H1 (cell line): ENCODE measurements at regions not wholly inside any gene's neighbourhood (a gene's known extent, or its start where the extent isn't known, plus 50 kb on each side); places are given as distances from the start of the nearest gene placed in this dataset.

Source experiments
- CTCF ChIA-PET: fragments of 300-600 bp; sonication (Branson Sonifier 250); formaldehyde crosslinking; loops from one replicate; lab custom pipeline; 2021; ENCODE audit not compliant: partially characterized antibody; lab: Charles Lee
- POLR2A ChIA-PET: fragments of 300-600 bp; sonication (Branson Sonifier 250); formaldehyde crosslinking; loops from one replicate; lab custom pipeline; 2021; ENCODE audit warnings: inconsistent platforms; ENCODE audit not compliant: partially characterized antibody; lab: Charles Lee
- DNase-seq, 2 experiments: peaks; one replicate each; pipeline versions ENCODE4 v3.0.0 to v3.0.0-alpha.2; 2010 to 2022; ENCODE audit warnings: low spot score in 2 of 2, low read depth in 1 of 2, mixed read lengths in 1 of 2
- FAIRE-seq: peaks from 2 replicates; lab custom pipeline; 2011; peaks lifted over from hg19 to GRCh38; lab: Jason Lieb, UNC
- H2AFZ ChIP-seq: 2 replicates; pipeline ENCODE4 v1.8.1; 2012; ENCODE audit warnings: low read length, inconsistent platforms
- H2AK5ac ChIP-seq: 2 replicates; pipeline ENCODE4 v1.6.1; 2013; ENCODE audit warnings: low read depth, low read length
- H2BK120ac ChIP-seq: replicated peaks from 2 replicates; pipeline ENCODE3; 2013; ENCODE audit warnings: low read depth, low read length, inconsistent platforms
- H2BK12ac ChIP-seq: 2 replicates; pipeline ENCODE4 v1.6.1; 2013; ENCODE audit warnings: low read depth, low read length
- H2BK15ac ChIP-seq: 2 replicates; pipeline ENCODE4 v1.6.1; 2013; ENCODE audit warnings: low read length
- H2BK20ac ChIP-seq: 2 replicates; pipeline ENCODE4 v1.6.1; 2013; ENCODE audit warnings: low read length
- H2BK5ac ChIP-seq: 2 replicates; pipeline ENCODE4 v1.6.1; 2013; ENCODE audit warnings: low read depth, low read length
- H3K14ac ChIP-seq: 2 replicates; pipeline ENCODE4 v1.6.1; 2013; ENCODE audit warnings: inconsistent platforms; ENCODE audit not compliant: insufficient read length
- H3K18ac ChIP-seq: 2 replicates; pipeline ENCODE4 v1.6.1; 2013; ENCODE audit warnings: low read length; ENCODE audit errors: extremely low read depth
- H3K23ac ChIP-seq: 2 replicates; pipeline ENCODE4 v1.6.1; 2013; ENCODE audit warnings: inconsistent platforms; ENCODE audit not compliant: insufficient read length
- H3K23me2 ChIP-seq: 2 replicates; pipeline ENCODE4 v1.6.1; 2013; ENCODE audit warnings: low read depth, low read length
- H3K27ac ChIP-seq: 2 replicates; pipeline ENCODE4 v1.6.1; 2011; ENCODE audit warnings: low read depth, low read length, inconsistent platforms
- H3K27me3 ChIP-seq, 4 experiments: replicated peaks in 1 of 4; 1 replicate in 1 of 4; 2 replicates in 3 of 4; pipeline versions ENCODE4 v1.6.1 to v1.8.1; 2011 to 2013; ENCODE audit warnings: low read length in 3 of 4, mild to moderate bottlenecking in 3 of 4, inconsistent platforms in 2 of 4, mixed read lengths in 2 of 4, moderate library complexity in 1 of 4; ENCODE audit not compliant: control insufficient read depth in 3 of 4, insufficient read depth in 3 of 4; ENCODE audit errors: extremely low read depth in 1 of 4
- H3K36me3 ChIP-seq, 4 experiments: 2 replicates each; pipeline versions ENCODE4 v1.6.1 to v1.8.1; 2011 to 2013; ENCODE audit warnings: mild to moderate bottlenecking in 4 of 4, low read length in 3 of 4, moderate library complexity in 2 of 4, control low read depth in 1 of 4, inconsistent platforms in 1 of 4; ENCODE audit not compliant: insufficient read depth in 4 of 4, control insufficient read depth in 2 of 4
- H3K4ac ChIP-seq: replicated peaks from 2 replicates; pipeline ENCODE3; 2013; ENCODE audit warnings: low read length, low read depth, mixed read lengths, inconsistent platforms; ENCODE audit not compliant: insufficient read length
- H3K4me1 ChIP-seq, 4 experiments: replicated peaks in 1 of 4; 1 replicate in 1 of 4; 2 replicates in 3 of 4; pipeline versions ENCODE4 v1.6.1 to v1.8.1; 2011 to 2013; ENCODE audit warnings: low read length in 3 of 4, inconsistent platforms in 2 of 4, mixed read lengths in 1 of 4; ENCODE audit not compliant: insufficient read depth in 4 of 4, control insufficient read depth in 3 of 4
- H3K4me2 ChIP-seq, 2 experiments: 2 replicates each; pipeline versions ENCODE4 v1.6.1 to v1.8.1; 2011 to 2013; ENCODE audit warnings: low read depth in 2 of 2, low read length in 2 of 2, control low read depth in 1 of 2, inconsistent platforms in 1 of 2, mild to moderate bottlenecking in 1 of 2; ENCODE audit not compliant: insufficient read depth in 1 of 2
- H3K4me3 ChIP-seq, 4 experiments: fragments of 200-600, 300-600 bp in 1 of 4; sonication (generic), shearing (Covaris generic), sonication (Bioruptor Twin) in 1 of 4; 2 replicates each; pipeline versions ENCODE4 v1.5.1 to v1.8.1; 2011 to 2016; ENCODE audit warnings: low read length in 4 of 4, low read depth in 3 of 4, control low read depth in 2 of 4, inconsistent platforms in 2 of 4, mild to moderate bottlenecking in 2 of 4, mixed read lengths in 1 of 4, moderate library complexity in 1 of 4; ENCODE audit not compliant: insufficient read depth in 2 of 4; ENCODE audit errors: extremely low read depth in 1 of 4
- H3K56ac ChIP-seq: replicated peaks from 2 replicates; pipeline ENCODE3; 2013; ENCODE audit warnings: low read depth, mild to moderate bottlenecking, mixed read lengths, low read length, inconsistent platforms; ENCODE audit not compliant: insufficient read length
- H3K79me1 ChIP-seq: 2 replicates; pipeline ENCODE4 v1.6.1; 2013; ENCODE audit warnings: low read depth, low read length, control low read depth
- H3K79me2 ChIP-seq, 2 experiments: 2 replicates each; pipeline versions ENCODE4 v1.6.1 to v1.8.1; 2012 to 2013; ENCODE audit warnings: low read length in 2 of 2, mild to moderate bottlenecking in 2 of 2, inconsistent platforms in 1 of 2; ENCODE audit not compliant: insufficient read depth in 2 of 2, control insufficient read depth in 1 of 2
- H3K9ac ChIP-seq, 4 experiments: replicated peaks in 1 of 4; 1 replicate in 1 of 4; 2 replicates in 3 of 4; pipeline versions ENCODE4 v1.6.1 to v1.8.1; 2011 to 2013; ENCODE audit warnings: low read depth in 3 of 4, low read length in 3 of 4, control low read depth in 2 of 4, mild to moderate bottlenecking in 2 of 4, moderate library complexity in 2 of 4, inconsistent platforms in 1 of 4; ENCODE audit errors: extremely low read depth in 1 of 4
- H3K9me3 ChIP-seq, 2 experiments: 2 replicates each; pipeline versions ENCODE4 v1.6.1 to v1.8.1; 2012 to 2013; ENCODE audit warnings: mild to moderate bottlenecking in 2 of 2, moderate library complexity in 2 of 2, control low read depth in 1 of 2, inconsistent platforms in 1 of 2, low read depth in 1 of 2, low read length in 1 of 2, mixed read lengths in 1 of 2; ENCODE audit not compliant: insufficient read depth in 2 of 2
- H4K20me1 ChIP-seq, 2 experiments: replicated peaks in 1 of 2; 2 replicates each; pipeline versions ENCODE3 to v1.8.1; 2011 to 2013; ENCODE audit warnings: inconsistent platforms in 2 of 2, low read length in 2 of 2, mild to moderate bottlenecking in 1 of 2; ENCODE audit not compliant: insufficient read depth in 2 of 2, control insufficient read depth in 1 of 2
- H4K5ac ChIP-seq: 2 replicates; pipeline ENCODE4 v1.6.1; 2013; ENCODE audit warnings: low read length, low read depth, mixed read lengths, inconsistent platforms; ENCODE audit not compliant: insufficient read length
- H4K8ac ChIP-seq: 2 replicates; pipeline ENCODE4 v1.8.0; 2013; ENCODE audit warnings: mild to moderate bottlenecking, moderate library complexity, low read length, inconsistent platforms; ENCODE audit not compliant: insufficient read depth; ENCODE audit errors: extremely low read depth
- H4K91ac ChIP-seq: replicated peaks from 2 replicates; pipeline ENCODE3; 2013; ENCODE audit warnings: low read length, mixed read lengths, inconsistent platforms; ENCODE audit not compliant: insufficient read length
- CHD1 ChIP-seq: IDR thresholded peaks from 2 replicates; pipeline ENCODE4 v1.6.1; 2012; ENCODE audit warnings: low read depth, low read length, improper control_type of control experiment
- CHD2 ChIP-seq: IDR thresholded peaks from 2 replicates; pipeline ENCODE4 v1.6.1; 2012; ENCODE audit warnings: low read length, improper control_type of control experiment
- CTBP2 ChIP-seq: IDR thresholded peaks from 2 replicates; pipeline ENCODE4 v1.7.0; 2011; ENCODE audit warnings: borderline replicate concordance, mild to moderate bottlenecking, moderate library complexity, mixed read lengths, low read length; ENCODE audit not compliant: insufficient read depth, insufficient read length
- FOSL1 ChIP-seq: IDR thresholded peaks from 2 replicates; pipeline ENCODE4 v1.6.1; 2011; ENCODE audit warnings: mild to moderate bottlenecking, low read depth, low read length, moderate library complexity; ENCODE audit not compliant: insufficient read depth
- KDM1A ChIP-seq: fragments of 200-600, 300-600 bp; sonication (generic); IDR thresholded peaks from 2 replicates; pipeline ENCODE4 v1.7.1; 2016; ENCODE audit warnings: mild to moderate bottlenecking, low read length, borderline replicate concordance
- POLR2AphosphoS5 ChIP-seq: IDR thresholded peaks from 2 replicates; pipeline ENCODE4 v1.6.1; 2011; ENCODE audit warnings: low read depth, low read length
- RAD21 ChIP-seq, 2 experiments: IDR thresholded peaks in 1 of 2; conservative IDR thresholded peaks in 1 of 2; 2 replicates each; pipeline ENCODE4 v1.6.1; 2011; ENCODE audit warnings: low read depth in 2 of 2, low read length in 2 of 2, improper control_type of control experiment in 1 of 2, inconsistent platforms in 1 of 2, mild to moderate bottlenecking in 1 of 2, moderate library complexity in 1 of 2
- RBBP5 ChIP-seq: IDR thresholded peaks from 2 replicates; pipeline ENCODE4 v1.7.1; 2012; ENCODE audit warnings: low read depth, mild to moderate bottlenecking, inconsistent platforms, low read length, moderate library complexity, borderline replicate concordance
- SP2 ChIP-seq: IDR thresholded peaks from 2 replicates; pipeline ENCODE4 v1.6.1; 2012; ENCODE audit warnings: mild to moderate bottlenecking, low read length, inconsistent platforms
- TAF1 ChIP-seq: IDR thresholded peaks from 2 replicates; pipeline ENCODE4 v1.6.1; 2011; ENCODE audit warnings: mild to moderate bottlenecking, low read depth, low read length
- TAF7 ChIP-seq: optimal IDR thresholded peaks from 2 replicates; pipeline ENCODE3; 2011; ENCODE audit warnings: low read depth, mild to moderate bottlenecking, inconsistent platforms, low read length, moderate library complexity, borderline replicate concordance
- WGBS, 2 experiments: shearing (Covaris generic) in 1 of 2; methylation state at CpG; one replicate each; pipeline versions ENCODE4 v1.1.6 to v1.1.7; 2013 to 2015; ENCODE audit warnings: low lambda C conversion rate in 2 of 2, mixed read lengths in 2 of 2, inconsistent platforms in 1 of 2, low coverage in 1 of 2, missing lambda C conversion rate in 1 of 2; ENCODE audit not compliant: insufficient replicate concordance in 2 of 2, insufficient coverage in 1 of 2, insufficient read length in 1 of 2; ENCODE audit errors: extremely low coverage in 1 of 2, missing lambda C conversion rate in 1 of 2; 5-methylcytosine and 5-hydroxymethylcytosine counted together

- Histone ChIP-seq H2BK120ac (no peak overlapping the region), H3K9me3 (no peaks in the 10 kb centered on the region), H3K4ac (no peak overlapping the region), H3K23me2 (peaks cover 3% of the 10 kb centered on the region; the same call in 1 of the 2 replicates), H4K5ac (no peak overlapping the region), H4K20me1 (no peaks in the 10 kb centered on the region), H4K8ac (no peak overlapping the region), H3K4me1 (no peaks in the 10 kb centered on the region), H3K14ac (no peak overlapping the region), H3K4me3 (no peak overlapping the region), H2AK5ac (no peak overlapping the region), H4K91ac (no peak overlapping the region), H2BK5ac (no peak overlapping the region), H2AFZ (no peak overlapping the region), H2BK15ac (no peak overlapping the region), H3K56ac (no peak overlapping the region), H3K9ac (no peak overlapping the region), H3K79me1 (no peaks in the 10 kb centered on the region), H3K4me2 (no peak overlapping the region), H2BK12ac (no peak overlapping the region), H3K18ac (no peak overlapping the region), H3K27me3 (no peaks in the 10 kb centered on the region), H3K79me2 (no peaks in the 10 kb centered on the region), H3K23ac (no peak overlapping the region), H3K27ac (no peak overlapping the region), H3K36me3 (no peaks in the 10 kb centered on the region), H2BK20ac (no peak overlapping the region)
- DNase-seq (no peak), FAIRE-seq (no peak)
- 93% methylated on average over 1 of the region's 1 CpG; no CpG with 5 or more reads in 1 of the 2 experiments for WGBS, 2 experiments
- TF ChIP-seq CHD2 (no peak), RAD21 (IDR thresholded peaks at IDR 0.05 in 1 of 2, conservative IDR thresholded peaks at IDR 0.05 in 1 of 2; ENCODE audit: low read depth in 2 of 2, low read length in 2 of 2) (no peak), TAF7 (no peak), POLR2AphosphoS5 (no peak), FOSL1 (no peak), SP2 (no peak), CTBP2 (no peak), CHD1 (no peak), KDM1A (no peak), TAF1 (no peak), RBBP5 (no peak)
- POLR2A ChIA-PET: no interaction called here
- CTCF ChIA-PET: no interaction called here
These were observed 65.9 kb upstream of the GJA5 start for GRCh38 chr1:147826259-147826658.
